NCI-H1436 (cell line): ENCODE measurements at regions not wholly inside any gene's neighbourhood (a gene's known extent, or its start where the extent isn't known, plus 50 kb on each side); places are given as distances from the start of the nearest gene placed in this dataset.

Experiments used
- DNase-seq: peaks from one replicate; lab custom pipeline; 2025; lab: John Stamatoyannopoulos, UW

DNA sequence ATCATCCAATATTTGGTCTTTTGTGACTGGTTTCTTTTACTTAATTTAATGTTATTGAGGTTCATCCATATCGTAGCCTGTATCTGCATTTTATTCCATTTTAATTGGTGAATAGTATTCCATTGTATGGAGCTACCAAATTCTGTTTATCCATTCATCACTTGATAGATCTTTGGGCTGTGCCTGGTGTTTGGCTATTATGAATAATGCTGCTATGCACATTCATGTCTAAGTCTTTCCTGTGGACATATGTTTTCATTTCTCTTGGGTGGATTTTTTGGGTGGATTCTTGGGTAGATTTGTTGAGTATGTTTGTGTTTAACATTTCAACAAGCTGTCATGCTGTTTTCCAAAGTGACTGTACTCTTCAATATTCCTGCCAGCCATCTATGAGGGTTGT is 52.5 kb upstream of the NEDD4L start:
- DNase-seq = no peak

DNA sequence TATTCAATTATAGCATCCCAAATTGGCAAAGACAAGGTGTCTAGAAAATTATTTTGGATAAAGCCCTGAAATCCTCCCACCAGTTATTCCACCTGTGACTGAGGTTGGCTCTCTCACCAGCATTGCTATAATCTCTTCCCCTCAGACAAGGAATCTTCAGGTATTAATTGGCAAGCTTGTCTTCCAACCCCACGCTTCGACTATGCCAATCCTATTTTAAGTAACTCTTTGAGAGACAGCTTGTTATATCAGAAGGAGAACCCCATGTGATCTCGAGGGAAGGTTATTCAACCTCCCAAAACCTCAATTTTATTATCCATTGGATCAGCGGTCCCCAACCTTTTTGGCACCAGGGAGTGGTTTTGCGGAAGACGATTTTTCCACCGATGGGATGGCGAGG is 54.5 kb upstream of the NEDD4L start:
- DNase-seq = no peak

GRCh38 chr18:57984490-57985115 is 59.4 kb upstream of the NEDD4L start:
- DNase-seq = peak; percentile 40

DNA sequence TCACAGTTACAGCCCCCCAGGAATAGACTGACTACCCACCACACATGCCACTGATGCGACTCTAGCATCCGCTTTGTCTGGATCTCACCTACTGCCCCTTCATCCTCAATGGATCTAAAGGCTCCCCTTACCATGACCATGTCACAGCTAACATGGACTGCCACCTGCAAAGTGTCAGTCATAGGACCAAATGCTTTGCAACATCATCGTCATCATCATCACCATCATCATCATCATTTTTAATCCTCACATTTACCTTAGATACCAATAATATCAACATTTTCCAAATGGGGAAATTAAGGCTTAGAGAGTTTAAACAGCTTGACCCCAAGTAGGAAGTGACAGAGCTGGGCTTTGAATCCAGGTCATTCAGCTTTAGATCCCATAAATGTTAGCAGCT is 60.1 kb upstream of the NEDD4L start:
- DNase-seq = no peak

- no peak for DNase-seq
Measured at GRCh38 chr18:57983472-57983871, 60.6 kb upstream of the NEDD4L start.

DNA sequence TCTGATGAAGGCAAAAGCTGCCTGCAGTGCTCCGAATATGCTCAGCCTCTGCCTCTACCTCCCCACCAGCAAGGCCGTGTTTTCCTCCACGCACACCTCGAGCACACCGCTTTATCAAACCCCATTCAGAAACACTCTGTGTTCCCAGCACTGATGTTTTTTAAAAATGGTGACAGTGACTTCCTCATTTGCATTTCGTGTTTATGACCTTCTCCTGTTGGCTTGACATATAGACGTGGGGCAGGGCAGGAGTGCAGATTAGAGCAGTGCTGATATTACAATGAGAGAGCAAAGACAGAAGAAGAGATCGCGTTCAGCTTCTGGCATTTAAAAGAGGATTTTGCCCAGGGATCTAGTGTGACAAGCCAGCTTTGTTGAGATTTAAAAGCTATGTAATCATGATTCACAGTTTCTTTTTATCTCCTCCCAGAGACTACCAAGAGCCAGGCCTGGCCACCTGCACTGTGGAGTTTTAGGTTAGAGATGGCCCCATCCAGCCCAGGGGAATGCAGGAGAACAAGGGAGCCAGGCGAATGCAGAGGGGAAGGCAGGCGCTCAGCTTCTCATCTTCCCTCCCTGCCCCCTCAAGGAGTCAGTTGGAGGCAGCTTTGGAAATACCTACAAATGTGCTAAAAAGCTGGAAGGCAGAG is 61.5 kb upstream of the NEDD4L start:
- DNase-seq = no peak

GRCh38 chr18:57981308-57982028 is 62.6 kb upstream of the NEDD4L start:
- no peak for DNase-seq

GRCh38 chr18:57980573-57981307 is 63.3 kb upstream of the NEDD4L start:
- peak; percentile 78 for DNase-seq

- no peak for DNase-seq
Measured at GRCh38 chr18:57976230-57976773, 67.7 kb upstream of the NEDD4L start.

DNA sequence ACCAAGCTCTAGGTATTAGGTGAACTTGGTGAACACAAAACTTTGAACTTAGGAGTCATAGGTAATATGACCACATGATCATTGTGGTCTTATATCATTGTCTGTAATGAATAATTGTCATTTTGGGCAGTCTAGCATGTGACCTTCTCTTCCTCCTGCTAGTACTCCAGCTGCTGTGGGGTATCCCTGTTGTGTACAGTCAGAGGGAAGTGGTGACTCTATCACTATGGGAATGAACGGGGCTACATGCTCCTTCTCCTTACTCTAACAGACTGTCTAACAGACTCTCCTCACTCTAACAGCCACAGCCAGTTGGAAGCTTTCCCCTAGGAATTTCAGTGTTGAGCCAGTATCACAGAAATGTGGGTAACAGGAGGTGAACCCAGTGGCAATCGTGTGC is 68.2 kb upstream of the NEDD4L start:
- no peak for DNase-seq

- DNase-seq = no peak
Measured at GRCh38 chr18:57974585-57975265, 69.3 kb upstream of the NEDD4L start.

DNA sequence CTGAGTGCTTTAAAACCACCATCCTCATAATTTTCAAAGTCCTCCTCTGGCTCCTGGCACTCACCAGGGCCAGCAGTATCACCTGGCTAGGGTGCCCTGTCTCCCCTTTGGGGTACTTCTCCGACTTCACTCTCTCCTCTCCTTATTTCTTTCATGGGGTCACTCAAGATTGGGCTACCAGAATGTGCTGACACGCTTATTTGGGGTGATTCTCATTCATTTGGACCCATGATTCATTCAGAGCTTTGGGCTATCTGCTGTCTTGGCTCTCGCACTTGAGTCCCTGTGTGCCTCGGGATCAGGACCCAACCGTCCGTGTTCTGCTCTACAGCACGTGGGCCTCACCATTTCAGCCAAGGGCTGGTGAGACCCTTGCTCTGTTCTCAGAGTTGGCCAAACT is 70.1 kb upstream of the NEDD4L start:
- DNase-seq = no peak

DNA sequence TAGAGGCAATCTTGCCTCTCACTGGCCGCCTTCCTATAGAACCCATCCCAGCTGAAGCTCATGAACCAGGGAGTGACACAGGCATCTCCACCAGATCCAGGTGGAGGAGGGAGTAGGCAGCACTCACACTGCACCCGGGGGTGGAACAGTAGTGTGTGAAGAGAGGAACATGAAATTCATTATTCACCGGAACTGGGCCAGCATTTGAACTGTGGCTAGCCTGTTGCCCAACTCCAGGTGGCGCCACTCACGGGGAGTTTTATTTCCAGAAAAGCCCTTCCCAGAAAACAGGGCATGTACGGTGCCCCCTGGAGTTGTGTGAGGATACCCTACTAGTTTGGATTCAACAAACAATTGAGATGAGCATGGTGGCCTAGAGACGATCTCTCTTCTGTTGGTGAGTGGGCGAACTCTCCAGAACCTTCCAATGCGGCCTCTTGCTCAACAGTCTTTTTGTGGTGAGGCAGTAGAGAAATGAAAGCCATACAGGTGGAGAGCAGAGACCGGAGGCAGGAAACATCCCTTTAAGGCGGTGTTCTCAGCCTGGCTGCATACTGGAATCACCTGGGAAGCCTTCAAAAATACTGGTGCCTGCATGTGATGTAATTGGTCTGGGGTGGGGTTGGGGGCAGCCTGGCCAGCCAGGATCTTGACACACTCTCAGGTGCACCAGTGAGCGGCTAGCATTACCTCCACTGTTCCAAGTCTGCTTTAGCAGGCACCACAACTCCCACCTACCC is 73.5 kb upstream of the NEDD4L start:
- DNase-seq = no peak

- no peak for DNase-seq
Measured at GRCh38 chr18:57969824-57970223, 74.2 kb upstream of the NEDD4L start.

DNA sequence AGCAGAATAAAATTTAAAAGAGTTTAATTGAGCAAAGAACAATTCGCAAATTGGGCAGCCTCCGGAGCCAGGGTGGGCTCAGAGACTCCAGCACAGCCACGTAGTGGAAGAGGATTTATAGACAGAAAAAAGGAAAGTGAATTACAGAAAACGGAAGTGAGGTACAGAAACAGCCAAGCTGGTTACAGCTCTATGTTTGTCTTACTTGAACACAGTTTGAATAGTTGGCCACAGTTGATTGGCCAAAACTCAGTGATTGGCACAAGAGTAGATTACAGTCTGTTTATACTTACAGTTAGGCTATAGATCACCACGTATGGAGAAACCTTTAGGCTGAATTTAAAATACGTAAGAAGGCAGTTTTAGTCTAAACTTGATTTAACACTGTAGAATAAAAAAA is 78.8 kb upstream of the NEDD4L start:
- DNase-seq = no peak

DNA sequence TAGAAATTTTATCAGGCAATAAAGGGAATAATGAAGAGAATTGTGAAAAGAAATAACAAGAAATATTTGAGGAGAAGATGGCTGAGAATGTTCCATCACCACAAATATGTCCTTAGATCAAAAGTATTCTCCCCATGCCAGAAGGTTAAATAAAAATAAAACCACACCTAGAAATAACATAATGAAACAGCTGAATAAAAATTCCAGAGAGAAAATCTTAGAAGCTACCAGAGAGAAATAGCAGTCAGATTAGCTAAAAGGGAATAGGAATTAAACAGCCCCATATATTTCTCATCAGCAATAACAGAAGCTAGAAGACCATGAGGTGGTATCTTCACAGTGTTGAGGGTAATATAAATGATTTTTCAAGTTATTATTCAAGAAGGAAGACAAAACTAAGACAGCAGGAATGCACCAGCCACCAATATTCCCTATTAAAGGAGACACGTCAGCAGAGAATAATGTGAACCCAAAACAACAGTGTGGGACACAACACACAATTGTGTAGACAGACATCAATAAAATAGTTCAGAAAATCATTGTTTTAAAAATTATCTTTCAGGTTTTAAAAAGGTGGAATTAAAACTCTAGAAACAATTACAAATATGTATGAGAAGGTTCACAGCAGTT is 82.0 kb upstream of the NEDD4L start:
- no peak for DNase-seq

GRCh38 chr18:57961411-57961810 is 82.6 kb upstream of the NEDD4L start:
- DNase-seq = no peak

- peak; percentile 44 for DNase-seq
Measured at GRCh38 chr18:57959278-57959677, 84.7 kb upstream of the NEDD4L start.

- no peak for DNase-seq
Measured at GRCh38 chr18:57957210-57957609, 86.8 kb upstream of the NEDD4L start.

GRCh38 chr18:57956491-57956890 is 87.5 kb upstream of the NEDD4L start:
- no peak for DNase-seq

GRCh38 chr18:57954935-57955334 is 89.1 kb upstream of the NEDD4L start:
- no peak for DNase-seq
